Stimulated activated CD8-positive, alpha-beta memory T cell treated with anti-CD3 and anti-CD28 coated beads, Interleukin-7, amount 100 ng/mL, for 48 hours (primary cell): ENCODE measurements at regions not wholly inside any gene's neighbourhood (a gene's known extent, or its start where the extent isn't known, plus 50 kb on each side); places are given as distances from the start of the nearest gene placed in this dataset.

Experiments used
- DNase-seq, 2 donors: peaks; one replicate each; pipeline ENCODE4 v3.0.0-alpha.2; 2020; ENCODE audit warnings: low read depth in 1 of 2; ENCODE audit errors: extremely low read depth in 1 of 2

DNA sequence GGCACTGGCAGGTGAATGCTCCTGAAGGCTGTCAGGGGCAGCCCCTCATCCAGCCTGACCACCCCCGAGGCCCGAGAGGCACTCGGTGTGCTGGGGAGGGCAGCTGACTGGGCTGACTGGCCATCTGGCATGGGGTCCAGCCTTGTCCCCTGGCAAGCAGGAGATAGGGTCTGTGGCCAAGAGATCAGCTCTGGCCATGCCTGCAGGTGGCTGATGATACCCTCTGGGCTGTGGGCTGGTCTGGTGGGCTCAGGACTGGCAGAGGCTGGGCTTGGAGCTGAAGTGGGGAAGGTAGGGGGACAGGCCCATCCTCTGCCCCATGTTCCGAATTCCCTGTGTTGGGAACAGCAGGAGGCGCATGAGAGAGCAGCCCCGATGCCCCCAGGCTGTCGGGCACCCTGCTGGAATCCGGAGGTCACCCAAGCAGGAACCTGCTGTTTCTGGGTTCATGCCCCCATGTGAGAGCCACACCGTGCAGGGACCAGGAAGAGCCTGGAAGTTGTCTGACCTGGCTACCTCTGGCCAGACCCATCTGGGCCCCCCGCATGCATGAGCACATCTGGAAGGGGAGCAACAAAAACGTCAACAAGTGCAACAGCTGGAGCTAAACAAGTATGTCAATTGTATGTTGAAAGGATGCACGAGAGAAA, 527.0 kb downstream of the TBC1D22A start:
- DNase-seq: no peak

DNA sequence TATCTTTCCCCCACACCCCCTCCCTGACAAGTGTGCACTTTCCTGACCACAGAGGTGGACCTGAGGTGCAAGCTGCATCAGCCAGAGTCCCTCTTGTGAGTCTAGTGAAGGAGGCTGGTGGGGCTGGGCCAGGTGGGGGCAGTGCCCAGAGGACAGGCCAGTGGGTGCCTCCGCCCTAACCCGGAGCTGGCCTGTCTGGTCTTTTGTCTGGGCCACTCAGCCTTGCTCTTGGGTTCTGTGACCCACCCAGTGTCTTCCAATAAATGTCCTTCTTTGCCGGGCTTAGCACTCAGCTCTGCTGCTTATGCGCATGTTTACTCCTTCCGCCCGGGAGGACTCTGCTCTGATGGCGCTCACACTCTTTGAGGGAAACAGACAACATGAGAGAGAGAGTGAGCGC, 526.2 kb downstream of the TBC1D22A start:
- DNase-seq: no peak

DNA sequence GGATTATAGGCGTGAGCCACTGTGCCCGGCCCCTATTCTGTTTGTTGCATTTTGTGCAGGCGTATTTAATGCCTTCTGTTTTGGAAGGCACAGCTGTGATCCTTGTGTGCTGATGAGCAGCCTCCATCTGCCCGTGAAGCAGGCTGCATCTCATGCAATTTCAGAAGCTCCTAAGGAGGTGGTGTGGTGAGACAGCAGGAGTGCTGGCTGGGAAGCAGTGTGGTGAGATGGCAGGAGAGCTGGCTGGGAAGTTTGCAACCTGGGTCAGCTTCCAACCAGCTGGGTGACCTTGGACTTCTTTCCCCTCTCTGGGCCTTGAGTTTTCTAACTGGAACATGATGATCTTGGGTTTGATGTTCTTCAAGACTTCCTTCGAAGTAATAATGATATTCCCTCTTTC, 525.1 kb downstream of the TBC1D22A start:
- no peak for DNase-seq

DNA sequence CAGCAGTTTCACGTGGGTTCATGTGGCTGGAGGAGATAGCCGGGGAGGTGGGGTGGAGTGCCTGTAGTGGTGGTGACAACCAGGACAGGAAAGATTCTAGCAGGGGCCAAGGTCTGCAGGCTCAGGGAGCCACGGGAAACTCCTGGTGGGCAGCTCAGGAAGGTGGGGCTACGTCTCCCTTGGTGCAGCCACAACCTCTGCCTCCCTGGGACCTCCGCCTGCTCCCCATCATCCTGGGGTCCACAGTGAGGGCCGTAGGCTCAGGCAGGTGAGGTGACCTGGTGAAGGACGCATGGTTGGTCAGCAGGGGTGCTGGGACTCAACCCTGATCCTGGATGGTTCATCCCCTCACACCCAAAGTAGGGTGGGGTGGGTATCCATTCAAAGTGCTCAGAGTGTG, 524.1 kb downstream of the TBC1D22A start:
- DNase-seq: no peak

DNA sequence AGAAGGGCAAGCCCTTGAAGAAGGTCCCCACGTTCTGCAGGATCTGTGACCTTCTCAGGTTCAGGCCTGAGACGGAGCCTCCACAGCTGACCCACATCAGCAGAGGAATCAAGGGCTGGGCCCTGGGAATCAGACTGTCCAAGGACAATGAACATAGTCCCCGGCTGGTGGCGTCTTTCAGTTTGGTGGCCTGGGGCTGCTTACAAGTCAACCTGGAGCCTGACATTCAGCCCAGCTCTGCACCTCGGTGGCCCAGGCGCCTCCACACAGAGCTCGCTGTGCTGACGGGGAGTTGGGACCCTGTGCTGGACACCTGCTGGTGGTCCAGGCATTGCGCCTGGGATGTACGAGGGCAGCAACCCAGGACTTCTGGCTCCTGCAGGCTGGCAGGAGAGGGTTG, 523.5 kb downstream of the TBC1D22A start:
- no peak for DNase-seq

DNA sequence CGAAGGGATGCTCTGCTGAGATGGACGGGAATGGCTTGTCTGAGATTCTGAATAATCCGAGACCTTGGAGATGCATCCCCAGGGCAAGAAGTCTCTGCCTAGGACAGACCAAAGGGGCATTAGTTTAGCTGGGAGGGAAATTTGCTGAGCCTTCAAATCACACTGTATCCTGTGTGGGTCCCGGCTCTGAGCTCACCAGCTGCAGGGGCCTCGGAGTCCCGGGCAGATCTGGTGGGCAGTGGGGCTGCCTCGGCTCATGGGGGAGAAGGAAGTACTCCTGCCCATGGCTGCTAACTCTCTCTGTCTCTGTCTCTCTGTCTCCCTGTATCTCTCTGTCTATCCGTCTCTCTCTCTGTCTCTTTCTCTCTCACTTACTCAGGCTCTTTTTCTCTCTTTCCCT, 522.4 kb downstream of the TBC1D22A start:
- no peak for DNase-seq

DNA sequence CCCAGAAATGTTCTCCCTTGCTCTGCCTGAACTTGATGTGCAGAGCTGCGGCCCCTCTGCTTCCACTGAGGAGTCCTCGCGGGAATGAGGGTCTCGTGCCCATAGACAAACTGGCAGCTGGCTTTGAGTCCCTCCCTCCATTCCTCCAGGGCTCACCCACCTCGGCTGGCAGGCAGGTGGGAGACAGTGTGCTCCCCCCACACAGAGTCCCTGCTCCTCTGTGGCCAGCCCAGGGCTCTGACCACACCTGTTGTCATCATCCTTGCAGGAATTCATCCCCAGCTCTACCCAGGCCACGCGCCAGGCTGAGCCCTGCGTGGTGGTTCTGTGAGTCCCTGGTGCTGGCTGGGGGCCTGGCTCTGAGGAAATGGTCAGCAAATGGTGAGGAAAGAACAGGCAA, 521.9 kb downstream of the TBC1D22A start:
- no peak for DNase-seq

DNA sequence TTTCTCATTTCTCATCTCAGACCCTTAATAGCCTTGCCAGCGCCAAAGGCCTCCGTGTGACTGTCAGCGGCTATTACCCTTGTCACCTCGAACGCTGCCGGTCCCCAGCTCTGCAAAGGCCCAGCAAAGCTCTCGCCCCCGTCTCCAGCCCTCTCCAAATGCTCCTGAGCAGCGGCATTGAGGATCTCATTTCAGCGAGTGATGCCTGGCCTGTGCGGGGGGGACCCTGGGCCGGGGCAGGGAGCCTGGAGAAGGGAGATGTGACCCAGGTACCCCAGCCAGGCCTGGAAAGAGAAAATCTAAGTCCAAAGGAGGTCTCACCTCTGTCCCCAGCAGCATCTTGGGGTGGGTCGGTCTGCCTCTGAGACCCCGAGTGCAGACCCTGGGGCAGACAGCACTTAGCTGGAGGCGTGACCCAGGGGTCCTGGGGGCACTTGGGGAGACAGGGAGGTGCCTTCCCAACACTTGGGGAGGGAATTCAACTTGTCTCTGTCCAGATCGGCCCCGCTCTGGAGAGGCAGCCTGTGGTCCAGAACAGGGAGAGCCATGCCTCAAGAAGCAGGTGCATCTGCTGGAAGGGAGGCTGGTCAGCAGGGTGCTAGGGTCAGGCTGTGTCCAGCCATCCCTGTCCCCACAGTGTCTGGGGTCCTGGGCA, 521.3 kb downstream of the TBC1D22A start:
- DNase-seq: no peak

DNA sequence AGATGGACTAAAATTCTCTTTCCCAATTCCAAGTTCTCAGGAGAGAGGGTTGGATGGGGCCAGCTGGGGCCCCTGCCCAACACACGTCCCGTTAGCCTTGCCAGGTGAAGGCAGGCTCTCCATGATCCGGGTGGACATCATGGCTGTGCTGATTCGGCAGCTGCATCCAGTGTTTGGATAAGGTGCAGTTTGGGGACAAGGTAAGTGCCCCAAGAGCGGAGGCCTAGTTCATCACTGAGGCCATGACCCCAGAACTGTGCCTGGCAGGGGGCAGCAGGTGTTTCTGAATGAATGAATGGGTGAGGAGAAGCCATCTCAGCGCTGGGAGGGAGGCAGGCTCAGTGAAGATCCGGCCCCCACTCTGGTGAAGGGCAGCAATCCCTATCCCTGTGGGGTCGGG, 520.4 kb downstream of the TBC1D22A start:
- DNase-seq: no peak

DNA sequence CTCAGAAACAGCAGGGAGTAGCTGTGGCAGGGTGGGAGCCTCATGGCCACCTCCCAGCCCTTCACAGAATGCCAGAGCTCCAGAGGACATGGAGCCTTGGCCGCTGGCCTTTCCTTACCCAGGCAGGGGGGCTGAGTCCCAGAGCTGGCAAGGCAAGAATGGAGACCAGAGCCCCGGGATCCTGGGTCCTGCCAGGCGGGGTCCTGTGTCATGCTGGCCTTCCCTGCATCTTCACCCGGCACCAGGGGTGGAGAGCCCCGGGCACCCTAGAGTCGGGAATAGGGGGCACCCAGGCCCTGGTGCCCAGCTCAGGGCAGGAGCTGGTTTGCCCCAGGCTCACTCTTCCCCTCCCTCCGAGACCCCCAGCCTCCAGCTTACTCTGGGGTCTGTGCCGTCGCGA, 519.9 kb downstream of the TBC1D22A start:
- no peak for DNase-seq

DNA sequence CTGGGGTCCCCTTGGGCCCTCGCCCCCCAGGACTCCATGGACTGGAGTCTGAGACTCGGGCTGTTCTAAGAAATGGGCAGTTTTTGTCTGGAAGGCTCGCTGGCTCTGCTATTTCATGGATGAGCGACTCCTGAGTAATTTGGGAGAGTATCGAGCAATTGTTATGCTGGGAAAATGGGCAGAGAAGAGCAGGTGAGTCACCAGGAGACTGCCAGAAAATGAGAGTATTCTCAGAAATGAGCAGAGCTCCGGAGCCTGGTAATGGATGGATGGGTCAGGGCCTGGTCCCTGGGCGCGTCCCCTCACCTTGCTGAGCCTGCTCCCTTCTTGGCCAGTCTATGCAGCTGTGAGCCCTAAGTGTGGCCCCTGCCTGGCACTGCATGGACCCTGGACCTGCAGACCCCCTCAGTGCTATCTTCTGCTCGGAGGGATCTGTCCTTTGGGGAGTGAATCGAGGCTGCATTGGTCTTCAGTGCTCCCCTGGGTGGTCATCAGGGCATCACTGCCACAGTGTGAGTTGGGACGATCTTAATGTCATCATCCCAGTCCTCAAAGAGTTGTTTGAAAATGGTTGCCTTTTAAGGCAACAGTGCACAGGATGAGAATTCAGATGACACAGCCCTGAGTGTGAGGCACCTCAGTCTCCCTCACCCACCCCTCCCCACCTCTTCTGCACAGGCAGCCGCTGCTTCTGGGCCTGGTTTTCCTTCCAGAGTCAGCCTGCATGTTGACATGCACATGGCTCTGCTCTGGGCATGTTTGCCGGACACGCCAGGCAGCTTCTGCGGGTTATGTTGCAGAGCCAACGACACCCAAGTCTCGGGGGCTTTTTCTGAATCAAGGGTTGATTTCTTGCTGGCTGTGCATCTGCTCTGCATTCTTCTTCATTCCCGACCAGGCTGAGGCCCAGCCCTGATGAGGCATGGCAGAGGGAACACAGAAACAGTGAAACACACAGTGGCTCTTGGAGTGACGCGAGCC, 519.0 kb downstream of the TBC1D22A start:
- DNase-seq: no peak

DNA sequence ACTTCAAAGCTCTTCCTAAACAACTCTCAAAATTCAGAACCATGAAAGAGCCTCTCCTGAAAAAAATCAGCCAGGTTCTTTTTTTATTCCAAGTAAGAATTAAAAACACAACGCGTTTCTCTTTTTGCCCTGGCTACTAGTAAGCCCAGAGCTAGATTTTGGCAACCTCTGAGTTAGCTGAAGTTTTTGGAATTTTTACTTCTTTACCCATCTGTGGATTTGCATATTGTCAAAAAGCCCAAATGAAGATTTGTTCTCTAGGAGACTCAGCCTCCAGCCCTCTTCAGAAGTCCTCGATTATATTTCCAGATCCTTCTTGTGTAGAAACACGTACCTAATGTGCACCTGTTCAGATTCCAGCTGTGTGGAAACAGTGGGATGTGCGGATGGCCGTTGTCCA, 517.9 kb downstream of the TBC1D22A start:
- DNase-seq: no peak

DNA sequence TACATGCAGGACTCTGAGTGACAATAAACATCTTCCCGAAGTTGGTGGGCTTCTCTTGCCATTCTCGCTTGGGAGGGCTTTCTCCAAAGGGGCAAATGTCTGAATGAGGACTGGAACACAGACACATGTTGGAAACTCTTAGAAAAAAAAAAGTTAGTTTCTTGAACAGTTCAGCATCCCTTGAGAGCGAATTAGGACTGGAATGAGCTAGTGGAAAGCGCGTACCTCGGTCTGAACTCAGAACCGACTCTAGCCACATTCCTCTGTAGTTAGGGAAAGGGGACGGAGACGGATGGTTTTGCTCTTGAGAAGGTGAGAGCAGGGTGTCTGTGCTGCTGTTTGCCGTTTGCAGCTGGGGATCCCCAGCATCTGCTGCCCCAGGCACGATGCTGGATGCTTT, 517.3 kb downstream of the TBC1D22A start:
- no peak for DNase-seq

DNA sequence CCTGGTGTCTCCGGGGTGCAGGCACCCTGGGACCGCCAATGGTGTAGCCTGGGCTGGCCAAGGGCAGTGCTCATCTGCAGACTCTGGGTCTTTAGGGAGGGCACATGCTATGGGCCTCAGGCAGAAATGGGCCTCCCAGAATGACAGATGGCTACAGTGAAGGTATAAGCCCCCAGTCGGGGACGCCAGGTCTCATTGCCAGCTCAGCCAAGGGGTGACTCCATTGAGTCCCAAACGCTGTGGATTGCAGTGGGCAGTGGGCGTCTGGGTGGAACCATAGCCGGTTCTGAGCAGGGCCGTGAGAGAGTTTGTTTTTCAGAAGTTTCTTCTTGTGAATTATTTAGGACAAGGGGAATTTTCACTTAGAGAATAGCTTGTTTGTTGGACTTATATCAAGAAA, 516.9 kb downstream of the TBC1D22A start:
- no peak for DNase-seq

DNA sequence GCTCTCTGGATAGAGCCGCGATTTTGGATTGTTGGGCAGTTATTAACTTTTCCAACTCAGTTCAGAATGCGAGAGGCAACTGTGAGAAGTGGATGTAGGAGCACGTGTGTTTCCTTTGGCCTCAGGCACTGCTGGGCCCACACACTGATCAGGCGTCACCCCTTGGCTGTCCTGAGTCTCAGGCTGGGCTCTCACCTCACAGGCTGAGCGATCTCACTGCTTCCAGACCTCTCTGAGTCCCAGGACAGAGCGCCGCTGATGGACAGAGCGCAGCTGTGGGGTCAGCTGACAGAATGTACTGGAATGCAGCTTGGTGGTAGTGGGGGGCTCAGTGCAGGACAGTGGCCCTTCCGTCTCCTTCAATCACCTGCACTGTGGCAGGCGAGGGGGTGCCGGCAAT, 516.2 kb downstream of the TBC1D22A start:
- no peak for DNase-seq

DNA sequence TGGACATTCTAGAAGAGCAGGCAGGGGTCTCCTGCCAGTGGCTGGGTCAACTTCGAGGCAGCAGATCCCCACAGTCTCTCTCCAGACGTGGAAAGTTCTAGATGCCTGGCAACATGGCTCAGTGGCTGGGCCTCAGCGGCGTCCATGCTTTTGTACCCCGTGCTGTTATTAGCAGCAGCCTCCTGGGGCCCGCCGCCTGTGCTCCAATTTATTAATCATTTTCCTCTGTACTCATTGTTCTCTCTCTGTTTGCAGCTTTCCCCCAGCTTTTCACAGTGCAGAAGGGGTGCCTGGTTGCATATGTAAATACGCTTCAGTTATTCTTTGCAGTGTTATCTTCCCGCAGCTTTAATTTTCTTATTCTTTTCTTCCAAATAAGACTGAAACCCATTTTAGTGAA, 515.1 kb downstream of the TBC1D22A start:
- DNase-seq: no peak

DNA sequence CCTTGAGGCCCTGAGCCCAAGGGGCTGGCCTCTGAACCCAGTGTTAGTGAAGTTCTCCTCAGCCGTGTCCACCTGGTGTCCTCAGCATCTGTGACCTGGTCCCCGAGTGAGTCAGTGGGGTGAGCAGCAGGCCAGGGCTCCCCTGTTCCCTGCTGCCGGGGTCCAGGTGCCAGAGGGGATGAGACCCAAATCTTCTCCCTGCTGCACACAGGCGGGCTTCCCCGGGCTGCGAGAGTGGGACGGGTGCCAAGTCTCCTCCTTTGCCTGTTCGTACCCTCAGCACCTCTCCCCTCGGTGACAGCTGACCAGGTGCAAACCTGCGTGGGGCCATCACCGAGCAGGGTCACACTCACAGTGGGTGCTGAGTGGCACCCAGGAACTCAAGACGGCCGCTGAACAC, 514.5 kb downstream of the TBC1D22A start:
- DNase-seq: no peak

DNA sequence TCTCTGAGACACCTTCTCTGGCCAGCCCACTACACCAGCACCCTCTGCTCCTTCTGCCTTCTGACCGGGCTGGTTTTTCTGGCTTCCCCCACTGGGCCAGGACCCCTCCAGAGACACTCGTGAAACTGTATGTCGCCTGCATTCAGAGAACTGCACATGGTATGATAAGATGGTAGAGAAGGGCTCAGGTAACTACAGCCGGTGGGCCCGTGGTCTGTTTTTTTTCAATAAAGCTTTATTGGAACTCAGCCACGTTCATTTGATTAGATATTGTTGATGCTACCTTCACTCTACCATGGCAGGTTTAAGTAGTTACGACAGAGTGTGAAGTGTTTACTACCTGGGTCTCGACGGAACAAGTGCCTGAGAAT, 514.0 kb downstream of the TBC1D22A start:
- DNase-seq: no peak

DNA sequence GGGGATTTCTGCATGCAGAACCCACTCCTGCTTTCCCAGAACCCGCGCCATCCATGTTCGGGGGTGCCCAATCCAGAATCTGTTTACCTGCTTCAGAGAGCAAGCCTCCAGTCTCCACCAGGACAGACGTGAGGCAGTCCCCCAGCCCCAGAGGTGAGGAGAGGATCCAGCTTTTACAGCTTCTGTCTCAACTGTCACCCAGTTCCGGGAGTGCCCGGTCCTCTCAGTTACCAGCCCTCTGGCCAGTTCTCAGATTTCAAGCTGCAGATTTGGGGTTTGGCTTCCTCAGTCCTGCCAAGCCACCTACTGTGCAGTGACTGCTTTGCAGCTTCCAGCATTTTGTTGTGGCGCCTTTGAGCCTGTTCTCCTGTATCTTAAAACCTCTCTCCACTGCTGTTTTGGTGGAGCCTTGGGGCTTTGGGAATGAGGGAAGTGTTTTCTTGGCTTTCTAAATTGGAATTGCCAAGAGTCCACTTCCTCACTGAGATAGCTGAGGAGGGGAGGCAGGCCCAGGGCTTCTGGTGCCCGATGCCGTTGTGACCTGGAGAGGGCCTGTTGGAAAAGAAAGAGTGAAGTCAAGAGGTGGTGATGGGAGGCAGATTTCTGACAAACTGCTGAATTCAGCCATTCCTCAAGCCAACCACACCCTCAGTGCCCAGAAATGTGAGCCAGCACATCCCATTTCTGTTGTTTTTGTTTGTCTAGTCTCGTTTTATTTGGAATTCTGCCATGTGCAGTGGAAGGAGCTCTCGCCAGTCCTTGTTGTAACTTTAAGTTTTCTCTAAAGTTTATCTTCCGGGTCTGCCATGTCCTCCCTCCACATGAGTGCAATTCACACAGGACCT, 513.4 kb downstream of the TBC1D22A start:
- no peak for DNase-seq

DNA sequence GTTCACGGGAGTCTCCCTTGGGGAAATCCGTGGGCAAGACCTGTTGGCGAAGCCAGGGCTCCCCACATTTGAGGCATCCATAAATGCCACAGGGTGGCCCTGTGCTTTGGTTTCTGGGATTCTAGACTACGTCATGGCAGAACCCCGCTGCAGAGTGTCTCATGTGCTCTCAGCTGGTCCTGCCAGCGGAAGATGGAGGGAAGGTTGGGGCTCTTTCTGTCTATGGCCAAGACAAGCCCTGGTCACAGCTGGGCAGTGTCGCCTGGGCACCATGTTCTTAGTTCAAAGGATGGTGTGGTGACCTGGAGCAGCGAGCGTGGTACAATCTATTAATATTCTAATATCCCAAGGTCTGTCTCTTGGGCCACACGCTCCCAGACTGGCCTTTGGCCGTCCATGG, 511.7 kb downstream of the TBC1D22A start:
- no peak for DNase-seq
